ENCODE measurements at regions not wholly inside any gene's neighbourhood (a gene's known extent, or its start where the extent isn't known, plus 50 kb on each side); places are given as distances from the start of the nearest gene placed in this dataset.

- Histone ChIP-seq H3K27me3 (ENCODE audit: insufficient read depth, poor library complexity, severe bottlenecking) (no peaks in the 10 kb centered on the region), H3K4me3 (replicated peaks; ENCODE audit: insufficient read depth, low read length) (no peak overlapping the region), H3K27ac (replicated peaks) (no peak overlapping the region)
- no peak for TF ChIP-seq POLR2AphosphoS5 (IDR thresholded peaks at IDR 0.05; ENCODE audit: low read depth)
- no peak for TF ChIP-seq REST (IDR thresholded peaks at IDR 0.05; ENCODE audit: insufficient replicate concordance, low read depth)
- TF ChIP-seq GABPA (IDR thresholded peaks at IDR 0.05; ENCODE audit: low read depth), result no peak
- TF ChIP-seq SPI1 (IDR thresholded peaks at IDR 0.05; ENCODE audit: borderline replicate concordance, low read depth), result no peak
- TF ChIP-seq, protein P1, sequence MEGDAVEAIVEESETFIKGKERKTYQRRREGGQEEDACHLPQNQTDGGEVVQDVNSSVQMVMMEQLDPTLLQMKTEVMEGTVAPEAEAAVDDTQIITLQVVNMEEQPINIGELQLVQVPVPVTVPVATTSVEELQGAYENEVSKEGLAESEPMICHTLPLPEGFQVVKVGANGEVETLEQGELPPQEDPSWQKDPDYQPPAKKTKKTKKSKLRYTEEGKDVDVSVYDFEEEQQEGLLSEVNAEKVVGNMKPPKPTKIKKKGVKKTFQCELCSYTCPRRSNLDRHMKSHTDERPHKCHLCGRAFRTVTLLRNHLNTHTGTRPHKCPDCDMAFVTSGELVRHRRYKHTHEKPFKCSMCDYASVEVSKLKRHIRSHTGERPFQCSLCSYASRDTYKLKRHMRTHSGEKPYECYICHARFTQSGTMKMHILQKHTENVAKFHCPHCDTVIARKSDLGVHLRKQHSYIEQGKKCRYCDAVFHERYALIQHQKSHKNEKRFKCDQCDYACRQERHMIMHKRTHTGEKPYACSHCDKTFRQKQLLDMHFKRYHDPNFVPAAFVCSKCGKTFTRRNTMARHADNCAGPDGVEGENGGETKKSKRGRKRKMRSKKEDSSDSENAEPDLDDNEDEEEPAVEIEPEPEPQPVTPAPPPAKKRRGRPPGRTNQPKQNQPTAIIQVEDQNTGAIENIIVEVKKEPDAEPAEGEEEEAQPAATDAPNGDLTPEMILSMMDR (IDR thresholded peaks at IDR 0.05; ENCODE audit: insufficient read depth, low read length), result no peak
- DNase-seq (ENCODE audit: low read depth in 1 of 2, low spot score in 1 of 2), result no peak
Observed at GRCh38 chr2:150643114-150643725, 155.8 kb upstream of the RND3 start.

- TF ChIP-seq GABPA (IDR thresholded peaks at IDR 0.05; ENCODE audit: low read depth) (no peak), SPI1 (IDR thresholded peaks at IDR 0.05; ENCODE audit: borderline replicate concordance, low read depth) (no peak), REST (IDR thresholded peaks at IDR 0.05; ENCODE audit: insufficient replicate concordance, low read depth) (no peak), POLR2AphosphoS5 (IDR thresholded peaks at IDR 0.05; ENCODE audit: low read depth) (no peak)
- TF ChIP-seq, protein P1 (IDR thresholded peaks at IDR 0.05; ENCODE audit: insufficient read depth, low read length), result no peak
- Histone ChIP-seq H3K4me3 (replicated peaks; ENCODE audit: insufficient read depth, low read length) (no peak overlapping the region), H3K27me3 (ENCODE audit: insufficient read depth, poor library complexity, severe bottlenecking) (no peaks in the 10 kb centered on the region), H3K27ac (replicated peaks) (no peak overlapping the region)
- DNase-seq (ENCODE audit: low read depth in 1 of 2, low spot score in 1 of 2), result no peak
Observed at GRCh38 chr2:150640039-150640438, 152.6 kb upstream of the RND3 start.

GRCh38 chr2:150639383-150639782 lies 151.9 kb upstream of the RND3 start:
- no peak for DNase-seq (ENCODE audit: low read depth in 1 of 2, low spot score in 1 of 2)
- no peak for TF ChIP-seq GABPA (IDR thresholded peaks at IDR 0.05; ENCODE audit: low read depth)
- Histone ChIP-seq H3K27ac (replicated peaks) (no peak overlapping the region), H3K27me3 (ENCODE audit: insufficient read depth, poor library complexity, severe bottlenecking) (no peaks in the 10 kb centered on the region), H3K4me3 (replicated peaks; ENCODE audit: insufficient read depth, low read length) (no peak overlapping the region)

GRCh38 chr2:150631236-150631821 lies 143.9 kb upstream of the RND3 start:
- no peaks in the 10 kb centered on the region for H3K27me3 ChIP-seq (ENCODE audit: insufficient read depth, poor library complexity, severe bottlenecking)
- TF ChIP-seq POLR2AphosphoS5 (IDR thresholded peaks at IDR 0.05; ENCODE audit: low read depth), result no peak
- TF ChIP-seq, protein P1 (IDR thresholded peaks at IDR 0.05; ENCODE audit: insufficient read depth, low read length), result no peak
- no peak for TF ChIP-seq SPI1 (IDR thresholded peaks at IDR 0.05; ENCODE audit: borderline replicate concordance, low read depth)
- TF ChIP-seq GABPA (IDR thresholded peaks at IDR 0.05; ENCODE audit: low read depth), result no peak
- TF ChIP-seq REST (IDR thresholded peaks at IDR 0.05; ENCODE audit: insufficient replicate concordance, low read depth), result no peak
- DNase-seq (ENCODE audit: low read depth in 1 of 2, low spot score in 1 of 2), result no peak
- H3K27ac ChIP-seq (replicated peaks), result no peak overlapping the region
- no peak overlapping the region for H3K4me3 ChIP-seq (replicated peaks; ENCODE audit: insufficient read depth, low read length)
